Hypothalamus (tissue), 51 donors: ENCODE measurements at regions not wholly inside any gene's neighbourhood (a gene's known extent, or its start where the extent isn't known, plus 50 kb on each side); places are given as distances from the start of the nearest gene placed in this dataset.

Experiments
- DNase-seq, 51 donors: peaks; one replicate each; lab custom pipeline; 2025; lab: John Stamatoyannopoulos, UW

GRCh38 chr10:128367807-128368206 is 241.6 kb upstream of the MKI67 start:
- no peak for DNase-seq

DNA sequence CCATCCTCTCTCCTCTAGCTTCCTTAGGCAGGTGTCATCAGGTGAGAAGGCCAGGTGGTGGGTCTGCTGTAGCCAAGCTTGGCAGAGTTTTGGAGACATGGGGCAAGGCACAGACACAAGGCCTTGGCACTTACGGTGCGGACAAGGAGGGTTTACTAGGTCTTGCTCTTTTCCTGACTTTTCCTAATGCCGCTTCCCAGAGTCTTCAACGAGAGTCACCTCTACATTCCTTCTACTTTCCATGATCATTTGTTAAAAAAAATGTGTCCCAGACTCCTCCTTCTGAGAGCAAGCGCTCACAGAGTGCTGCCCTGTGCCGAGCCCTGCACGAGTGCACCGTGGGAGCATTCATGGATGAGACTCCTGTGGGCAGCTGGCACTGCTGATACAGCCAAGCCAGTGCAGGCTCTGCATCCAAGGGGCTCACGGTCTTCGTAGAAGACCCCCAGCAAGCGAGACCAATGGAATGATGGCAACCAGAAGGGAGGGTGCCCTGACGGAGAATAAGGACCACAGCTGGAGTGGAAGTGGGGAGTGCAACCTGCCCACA is 243.0 kb upstream of the MKI67 start:
- DNase-seq, result no peak

DNA sequence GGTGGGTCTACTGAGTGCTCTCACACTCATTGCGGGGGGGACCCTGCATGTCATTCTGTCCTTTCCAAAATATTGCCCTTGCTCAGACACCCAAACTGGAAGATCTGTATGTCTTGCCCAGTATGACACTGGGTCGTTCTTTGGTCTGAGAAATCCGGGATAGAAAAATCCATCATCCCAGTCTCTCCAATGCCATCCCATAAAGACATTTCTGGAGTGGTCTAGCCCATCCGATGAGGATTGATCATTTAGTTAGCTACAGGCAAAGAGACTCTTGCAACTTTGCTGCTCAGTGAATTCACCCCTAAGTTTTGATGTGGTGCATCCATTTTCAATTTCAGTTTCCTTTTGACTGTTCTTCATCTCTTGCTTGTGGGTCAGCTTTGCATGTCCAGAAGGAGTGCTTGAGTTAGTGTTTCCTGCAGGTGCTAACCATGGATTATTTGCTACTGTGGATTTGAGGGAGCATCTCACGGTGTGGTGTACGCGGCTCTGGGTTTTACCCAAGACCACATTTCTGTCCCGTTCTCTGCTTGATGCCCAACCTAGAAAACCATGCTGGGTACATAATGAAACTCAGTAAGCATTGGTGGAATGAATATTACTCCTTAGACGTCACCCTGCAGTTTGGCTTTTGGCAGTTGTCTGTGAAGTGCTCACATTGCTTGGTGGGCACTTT is 247.0 kb upstream of the MKI67 start:
- no peak for DNase-seq

DNA sequence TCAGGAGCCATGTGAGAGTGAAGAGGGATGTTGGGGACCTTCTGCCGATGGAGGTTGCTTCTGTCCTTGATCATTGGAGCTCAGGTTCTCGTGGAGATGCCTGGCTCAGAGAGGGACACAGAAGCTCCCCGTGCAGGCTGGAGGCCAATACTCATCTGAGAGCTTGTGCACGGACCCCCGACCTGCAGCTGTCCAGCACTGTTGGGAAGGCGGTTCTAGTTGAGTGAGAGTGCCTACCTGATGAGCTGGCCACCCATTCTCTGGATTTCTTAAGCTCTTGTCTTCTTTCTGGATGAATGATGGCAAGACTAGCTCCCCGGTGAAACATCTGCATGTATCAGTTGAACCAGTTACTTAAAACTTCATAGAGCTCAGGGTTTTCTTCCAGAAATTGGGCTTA is 247.6 kb upstream of the MKI67 start:
- no peak for DNase-seq

DNA sequence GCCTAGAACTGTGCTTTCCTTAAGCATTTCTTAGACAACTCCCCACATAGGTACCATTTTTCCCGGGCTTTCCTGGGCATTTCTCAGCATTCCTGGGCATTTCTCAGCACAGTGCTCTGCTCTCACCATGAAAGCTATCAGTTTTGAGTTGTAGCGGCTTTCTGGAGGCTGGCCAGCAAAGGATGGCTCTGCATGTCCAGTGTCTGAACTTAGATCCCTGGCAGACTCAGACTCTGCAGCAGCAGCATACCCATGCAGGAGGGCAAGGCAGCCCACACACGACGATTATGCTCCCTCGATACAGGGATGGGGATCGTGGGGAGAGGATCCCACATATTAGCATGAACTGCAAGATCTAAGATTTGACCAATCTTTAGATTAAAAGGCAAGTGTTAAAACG is 248.9 kb upstream of the MKI67 start:
- no peak for DNase-seq

- DNase-seq, result no peak
Observed at GRCh38 chr10:128377364-128377987, 251.3 kb upstream of the MKI67 start.

DNA sequence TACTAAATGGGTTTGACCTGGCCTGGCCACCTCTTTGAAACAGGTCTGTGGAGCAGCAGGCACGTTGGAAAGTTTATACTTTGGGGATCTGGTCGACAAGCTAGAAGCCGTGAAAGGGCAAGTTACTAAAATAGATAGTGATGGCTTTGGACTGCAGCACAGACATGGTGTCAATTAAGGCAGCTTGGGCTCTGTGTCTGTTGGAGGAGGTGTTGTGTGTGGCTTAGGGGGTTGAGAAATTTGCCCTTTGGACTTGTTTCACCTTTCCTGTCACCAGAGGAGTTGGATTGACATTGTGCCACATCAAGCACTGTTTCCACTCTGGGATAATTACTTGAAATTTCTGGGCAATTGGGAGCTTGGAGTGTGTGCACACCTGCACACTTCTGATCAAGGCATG is 251.8 kb upstream of the MKI67 start:
- DNase-seq, result no peak

GRCh38 chr10:128380946-128381345 is 254.7 kb upstream of the MKI67 start:
- no peak for DNase-seq

- no peak for DNase-seq
Observed at GRCh38 chr10:128382225-128382624, 256.0 kb upstream of the MKI67 start.

- no peak for DNase-seq
Observed at GRCh38 chr10:128384831-128385230, 258.6 kb upstream of the MKI67 start.

DNA sequence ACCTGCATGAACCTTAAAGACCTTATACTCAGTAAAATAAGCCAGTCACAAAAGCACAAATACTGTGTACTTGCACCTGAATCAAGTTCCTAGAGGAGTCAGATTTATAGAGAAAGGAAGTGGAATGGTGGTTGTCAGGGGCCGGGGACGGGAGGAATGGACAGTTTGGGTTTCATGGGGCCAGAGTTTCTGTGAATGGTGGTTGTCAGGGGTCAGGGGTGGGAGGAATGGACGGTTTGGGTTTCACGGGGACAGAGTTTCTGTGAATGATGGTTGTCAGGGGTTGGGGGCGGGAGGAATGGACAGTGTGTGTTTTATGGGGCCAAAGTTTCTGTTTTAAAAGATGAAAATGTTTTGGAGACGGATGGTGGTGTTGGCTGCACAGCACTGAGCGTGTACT is 260.0 kb upstream of the MKI67 start:
- DNase-seq, result no peak

DNA sequence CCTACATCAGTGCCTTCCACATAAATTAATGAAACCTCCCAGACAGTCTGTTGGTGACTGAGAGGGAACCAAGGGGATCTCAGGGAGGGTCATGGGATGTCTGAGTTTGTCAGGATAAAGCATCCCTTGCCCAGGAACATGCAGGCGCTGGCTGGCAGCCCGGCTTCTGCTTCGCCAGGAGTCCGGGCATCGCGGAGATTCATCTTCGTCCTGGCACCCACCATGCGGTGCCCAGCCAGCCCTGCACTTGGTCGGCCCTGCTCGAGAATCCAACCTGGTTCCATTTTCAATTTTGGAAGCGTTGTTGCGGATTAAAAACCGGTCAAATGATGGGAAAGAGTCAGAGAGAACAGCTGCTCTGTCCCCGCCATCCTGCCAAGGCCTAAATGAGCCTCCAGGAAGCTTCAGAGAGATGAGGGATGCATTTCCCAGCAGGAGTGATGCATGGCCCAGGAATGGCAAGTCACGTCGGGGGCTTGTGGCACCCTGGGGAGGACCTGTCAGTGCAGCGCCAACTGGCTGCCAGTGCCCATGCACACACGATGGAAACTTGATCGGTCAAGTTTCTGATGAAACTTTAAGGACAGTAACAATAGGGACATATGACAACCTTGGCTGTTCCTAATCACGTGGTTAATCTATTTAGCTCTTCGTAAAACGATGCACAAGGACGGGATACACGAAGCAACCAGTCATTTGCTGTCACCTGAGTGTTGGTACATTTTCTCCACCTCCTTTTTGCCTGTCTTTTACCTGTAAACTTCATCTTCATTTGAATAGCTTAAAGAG is 260.8 kb upstream of the MKI67 start:
- no peak for DNase-seq

DNA sequence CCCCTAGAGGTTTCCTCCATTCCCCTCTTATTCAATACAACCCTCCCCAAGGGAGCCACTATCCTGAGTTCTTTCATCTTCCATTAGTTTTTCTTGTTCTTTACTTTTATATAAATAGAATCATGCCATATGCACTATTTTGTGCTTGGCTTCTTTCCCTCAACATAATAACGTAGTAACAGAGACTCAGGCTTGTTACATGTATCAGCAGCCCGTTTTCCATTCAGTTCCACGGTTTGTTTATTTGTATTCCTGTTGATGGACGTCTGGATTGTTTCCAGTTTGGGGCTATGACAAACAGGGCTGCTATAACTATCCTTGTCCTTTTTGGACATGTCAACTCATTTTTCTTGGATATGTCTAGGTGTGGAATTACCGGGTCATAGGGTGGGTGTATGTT is 264.4 kb upstream of the MKI67 start:
- no peak for DNase-seq

DNA sequence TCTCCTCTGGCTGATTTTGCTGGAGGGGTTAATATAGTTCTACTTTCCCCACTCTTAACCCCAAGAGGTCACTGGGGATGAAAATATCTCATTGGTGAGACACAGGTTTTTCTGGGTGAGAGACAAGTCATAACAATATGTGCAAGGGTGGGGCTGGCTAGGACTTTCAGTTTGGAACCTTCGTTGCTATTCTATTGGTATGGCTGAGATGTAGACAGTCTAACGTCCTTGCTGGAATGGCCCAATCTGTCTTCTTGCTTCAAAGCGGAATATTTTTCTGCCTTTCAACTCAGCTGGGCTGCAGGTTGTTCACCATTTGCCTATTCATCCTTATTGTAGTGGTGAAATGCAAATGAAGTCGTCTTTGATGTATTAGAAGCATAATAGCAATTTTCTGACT is 267.3 kb upstream of the MKI67 start:
- no peak for DNase-seq

GRCh38 chr10:128398118-128398517 is 271.9 kb upstream of the MKI67 start:
- no peak for DNase-seq

DNA sequence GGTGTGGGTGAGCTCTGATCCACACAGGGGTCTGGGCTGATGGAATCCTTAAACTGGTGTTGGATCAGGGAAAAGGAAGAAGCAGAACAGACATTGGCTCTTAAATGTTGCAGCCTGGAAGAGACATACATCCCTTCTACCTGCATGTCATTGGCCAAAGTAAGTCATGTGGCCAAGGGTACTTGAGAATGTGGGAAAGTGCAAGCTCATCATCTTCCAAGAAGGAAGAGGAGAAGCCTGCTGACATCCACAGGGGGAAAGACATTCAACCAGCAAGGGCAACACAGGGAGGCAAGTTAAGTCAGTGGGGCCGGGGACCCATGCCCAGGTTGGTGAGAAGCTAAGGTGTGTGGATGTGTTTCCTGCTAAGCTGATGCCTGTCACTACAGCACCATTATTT is 272.8 kb upstream of the MKI67 start:
- no peak for DNase-seq

GRCh38 chr10:128400564-128400963 is 274.3 kb upstream of the MKI67 start:
- DNase-seq, result no peak

GRCh38 chr10:128405450-128405849 is 279.2 kb upstream of the MKI67 start:
- no peak for DNase-seq

GRCh38 chr10:128411643-128412042 is 285.4 kb upstream of the MKI67 start:
- no peak for DNase-seq

GRCh38 chr10:128414568-128414967 is 288.3 kb upstream of the MKI67 start:
- DNase-seq, result no peak

DNA sequence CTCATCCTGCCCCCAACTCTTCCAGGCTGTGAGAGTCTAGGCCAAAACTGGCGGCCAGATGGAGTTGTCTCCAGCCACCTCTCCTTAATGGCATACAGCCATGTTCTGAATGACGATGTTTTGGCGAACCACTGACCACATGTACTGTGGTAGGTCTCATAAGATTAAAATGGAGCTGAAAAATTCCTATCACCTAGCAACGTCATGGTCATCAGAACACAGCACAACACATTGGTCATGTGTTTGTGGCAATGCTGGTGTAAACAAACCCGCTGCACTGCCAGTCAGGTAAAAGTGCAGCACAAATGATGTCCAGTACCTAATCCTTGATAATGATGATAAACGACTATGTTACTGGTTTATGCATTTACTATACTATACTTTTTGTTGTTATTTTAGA is 290.0 kb upstream of the MKI67 start:
- no peak for DNase-seq

GRCh38 chr10:128417826-128418225 is 291.6 kb upstream of the MKI67 start:
- no peak for DNase-seq
